Middle frontal gyrus (tissue), 1 donor: ENCODE measurements at regions not wholly inside any gene's neighbourhood (a gene's known extent, or its start where the extent isn't known, plus 50 kb on each side); places are given as distances from the start of the nearest gene placed in this dataset.
"Not testable (repeated sequence)": the region's sequence is repeated elsewhere in the genome, so short reads cannot be mapped to it uniquely, and the experiment has no call there.

Source experiments
- DNase-seq: peaks from one replicate; pipeline ENCODE4 v3.0.0-alpha.2; 2015; ENCODE audit warnings: low spot score; ENCODE audit errors: extremely low spot score

DNA sequence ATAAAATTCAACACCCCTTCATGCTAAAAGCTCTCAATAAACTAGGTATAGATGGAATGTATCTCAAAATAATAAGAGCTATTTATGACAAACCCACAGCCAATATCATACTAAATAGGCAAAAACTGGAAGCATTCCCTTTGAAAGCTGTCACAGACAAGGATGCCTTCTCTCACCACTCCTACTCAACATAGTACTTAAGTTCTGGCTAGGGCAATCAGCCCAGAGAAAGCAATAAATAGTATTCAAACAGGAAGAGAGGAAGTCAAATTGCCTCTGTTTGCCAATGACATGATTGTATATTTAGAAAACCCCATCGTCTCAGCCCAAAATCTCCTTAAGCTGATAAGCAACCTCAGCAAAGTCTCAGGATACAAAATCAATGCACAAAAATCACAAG is 673.8 kb upstream of the IGFBP3 start:
- not testable (repeated sequence) for DNase-seq

- not testable (repeated sequence) for DNase-seq
These were observed 670.1 kb upstream of the IGFBP3 start for GRCh38 chr7:46590918-46591905.

GRCh38 chr7:46589286-46589685 is 668.2 kb upstream of the IGFBP3 start:
- DNase-seq, result no peak

GRCh38 chr7:46586406-46586805 is 665.3 kb upstream of the IGFBP3 start:
- no peak for DNase-seq

DNA sequence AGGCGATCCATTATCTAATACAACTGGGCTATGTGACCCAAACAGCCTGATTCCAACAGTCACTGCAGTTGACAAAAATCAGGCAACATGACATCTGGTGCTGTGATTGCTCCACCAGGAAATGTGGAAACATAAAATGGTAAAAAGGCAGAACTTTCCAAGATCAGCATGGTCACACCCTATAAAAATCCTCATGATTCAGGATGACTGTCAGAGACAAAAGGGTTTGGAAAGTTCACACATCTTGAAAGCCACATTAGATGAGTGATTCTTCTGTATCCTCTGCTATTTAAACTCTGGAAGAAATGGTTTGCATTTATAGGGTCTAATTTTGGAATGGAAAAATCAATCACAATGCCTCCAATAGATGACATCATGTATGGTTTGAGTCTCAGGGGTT is 662.6 kb upstream of the IGFBP3 start:
- no peak for DNase-seq

- no peak for DNase-seq
These were observed 660.2 kb upstream of the IGFBP3 start for GRCh38 chr7:46581268-46581667.

DNA sequence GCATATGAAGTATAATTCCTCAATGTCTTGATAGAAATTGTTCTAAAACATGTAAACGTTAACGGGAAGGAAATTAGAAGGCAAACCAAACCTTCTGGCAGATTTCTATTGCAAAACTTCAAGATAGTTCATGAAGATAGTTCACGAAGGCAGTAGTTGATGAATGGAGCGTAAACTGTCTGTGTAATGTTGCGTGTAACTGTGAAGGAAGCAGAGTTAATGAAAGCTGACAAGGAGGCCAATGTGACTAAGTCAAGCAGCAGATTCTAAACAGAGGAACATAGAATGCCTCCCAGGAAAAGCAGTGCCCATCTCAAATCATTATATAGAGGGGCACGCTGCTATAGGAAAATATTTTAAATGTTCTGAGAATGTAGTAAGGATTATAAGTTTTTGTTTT is 659.7 kb upstream of the IGFBP3 start:
- DNase-seq, result no peak

DNA sequence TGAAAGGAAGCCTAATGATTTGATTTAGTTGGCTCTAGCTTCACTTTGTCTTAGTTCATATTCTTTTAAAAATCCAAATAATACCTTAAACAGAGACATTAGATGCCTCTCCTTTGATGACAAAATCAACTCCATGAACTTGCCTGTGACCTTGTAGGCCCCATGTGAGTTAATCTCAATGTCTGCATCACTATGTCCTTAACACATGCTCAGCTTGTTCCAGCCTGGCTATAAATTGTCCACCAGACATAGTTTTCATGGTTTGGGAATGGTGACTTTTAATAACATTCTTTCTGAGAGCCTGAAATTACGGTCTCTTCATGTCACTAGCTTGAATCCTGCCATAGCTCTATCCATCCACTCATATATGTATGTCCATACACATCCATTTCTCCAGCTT is 656.3 kb upstream of the IGFBP3 start:
- no peak for DNase-seq

- DNase-seq, result no peak
These were observed 655.9 kb upstream of the IGFBP3 start for GRCh38 chr7:46576950-46577349.

GRCh38 chr7:46572691-46573090 is 651.6 kb upstream of the IGFBP3 start:
- no peak for DNase-seq

DNA sequence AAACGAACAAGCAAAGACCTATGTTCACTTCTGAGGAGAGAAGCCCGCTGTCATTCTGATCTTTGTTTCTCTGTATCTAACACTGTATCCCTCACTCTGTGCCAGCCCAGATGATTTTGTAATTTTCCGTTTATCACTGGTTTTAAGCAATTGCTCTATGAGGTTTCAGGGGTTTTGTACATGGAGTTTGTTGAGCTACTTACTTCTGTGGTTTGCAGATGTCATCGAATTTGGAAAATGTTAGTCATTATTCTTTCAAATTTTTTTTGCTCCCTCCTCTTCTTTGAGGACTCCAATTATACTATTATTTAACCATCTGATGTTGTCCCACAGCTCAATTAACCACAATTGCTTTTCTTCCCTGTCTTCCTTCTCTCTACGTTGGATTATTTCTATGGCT is 650.9 kb upstream of the IGFBP3 start:
- DNase-seq, result no peak

DNA sequence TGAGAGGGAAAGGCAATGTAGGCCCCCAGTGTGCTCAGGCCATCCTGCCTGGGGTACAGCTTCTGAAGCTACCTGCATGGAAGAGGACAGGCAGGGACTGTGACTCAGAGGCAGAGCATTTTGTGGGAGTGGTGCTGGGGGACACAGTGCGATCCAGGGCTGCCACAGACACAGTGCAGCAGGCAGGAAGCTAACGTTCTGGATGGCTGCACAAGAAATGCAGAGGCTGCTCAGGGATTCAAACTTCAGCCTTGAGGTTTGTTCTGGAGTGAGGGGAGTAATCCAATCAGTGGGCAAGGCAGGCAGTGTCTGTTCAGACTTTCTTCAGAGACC is 648.0 kb upstream of the IGFBP3 start:
- DNase-seq, result no peak

DNA sequence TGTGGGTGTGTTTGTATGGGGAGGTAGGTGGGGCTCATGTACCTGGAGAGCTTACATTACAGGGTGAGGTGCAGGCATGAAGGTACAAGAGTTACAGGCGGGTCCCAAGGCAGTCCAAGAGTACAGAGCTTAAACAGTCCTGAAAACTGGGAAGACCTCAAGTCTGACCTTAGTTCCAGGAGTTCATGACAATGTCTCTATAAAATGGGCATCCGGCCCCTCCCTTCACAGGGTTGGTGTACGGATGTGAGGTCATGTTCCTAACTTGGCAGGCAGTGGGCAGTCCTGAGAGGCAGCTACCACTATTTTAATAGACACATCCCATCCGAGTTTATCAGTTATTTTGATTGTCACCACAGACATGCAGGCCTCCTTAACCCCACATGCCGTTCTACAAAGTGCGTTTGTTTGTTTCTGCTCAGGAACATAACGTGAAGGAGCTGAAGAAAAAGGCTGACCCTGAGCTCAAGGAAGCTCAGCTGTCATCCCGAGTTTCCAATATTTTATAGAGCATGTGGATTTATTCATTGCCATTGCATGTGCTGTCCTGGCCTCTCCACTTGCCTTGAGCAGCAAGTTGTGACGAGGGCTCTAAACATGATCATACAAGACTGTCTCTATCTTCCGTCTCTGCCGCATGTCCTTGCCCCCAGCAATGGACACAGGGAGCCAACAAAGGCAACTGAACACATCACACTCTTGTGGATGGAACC is 647.5 kb upstream of the IGFBP3 start:
- no peak for DNase-seq

DNA sequence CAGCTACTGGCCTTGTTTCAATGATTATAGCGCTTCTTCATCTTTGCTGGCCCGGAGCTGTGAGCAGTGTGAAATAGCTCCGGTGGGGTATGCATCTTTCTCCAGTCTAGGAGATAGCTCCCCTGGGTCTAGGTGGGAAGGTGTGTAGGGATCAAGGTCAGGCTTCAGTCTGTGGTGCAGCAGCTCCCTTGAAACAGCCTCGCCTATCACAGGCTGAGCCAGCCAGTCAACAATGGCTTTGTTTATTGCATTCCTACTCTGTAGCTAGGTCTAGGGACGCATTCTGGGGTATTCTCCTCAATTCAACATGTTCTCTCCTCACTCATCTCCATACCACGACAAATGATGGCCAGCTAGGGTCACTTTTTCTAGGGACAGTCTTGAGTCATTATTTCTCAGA is 646.8 kb upstream of the IGFBP3 start:
- no peak for DNase-seq

- no peak for DNase-seq
These were observed 645.2 kb upstream of the IGFBP3 start for GRCh38 chr7:46566097-46566774.

- DNase-seq, result no peak
These were observed 644.4 kb upstream of the IGFBP3 start for GRCh38 chr7:46565253-46566096.

- DNase-seq, result no peak
These were observed 638.2 kb upstream of the IGFBP3 start for GRCh38 chr7:46559194-46559832.

GRCh38 chr7:46558482-46559193 is 637.6 kb upstream of the IGFBP3 start:
- DNase-seq, result no peak

- no peak for DNase-seq
These were observed 636.7 kb upstream of the IGFBP3 start for GRCh38 chr7:46557781-46558180.

DNA sequence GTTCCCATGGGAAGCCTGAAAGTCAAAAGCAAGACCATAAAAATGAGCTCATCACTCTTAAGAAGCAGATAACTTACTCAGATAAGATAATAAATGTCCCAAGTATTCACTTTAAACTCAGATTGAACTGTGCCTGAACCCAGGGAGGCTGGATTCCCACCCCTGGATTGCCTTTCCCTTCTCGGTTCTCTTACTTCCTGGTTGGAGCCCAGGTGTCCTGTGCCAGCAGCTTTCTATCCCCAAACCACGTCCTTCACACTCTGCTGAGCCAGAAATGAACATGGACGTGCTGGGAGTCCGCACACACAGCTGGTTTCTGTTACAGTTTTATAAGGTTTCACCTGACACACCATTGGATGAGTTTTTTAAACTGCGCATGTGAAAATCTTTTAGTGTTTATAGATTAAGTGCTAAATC is 636.2 kb upstream of the IGFBP3 start:
- DNase-seq, result no peak
